SH-SY5Y (cell line): ENCODE measurements at regions not wholly inside any gene's neighbourhood (a gene's known extent, or its start where the extent isn't known, plus 50 kb on each side); places are given as distances from the start of the nearest gene placed in this dataset.
A peak's percentile ranks its signal among the peaks of the same experiment; 100 is the strongest.

ENCODE experiments used
- GATA2 ChIP-seq: IDR thresholded peaks from 2 replicates; pipeline ENCODE4 v1.6.1; 2011; ENCODE audit warnings: mild to moderate bottlenecking, low read depth, low read length
- GATA3 ChIP-seq: IDR thresholded peaks from 2 replicates; pipeline ENCODE4 v1.6.1; 2011; ENCODE audit warnings: low read depth, mild to moderate bottlenecking, low read length, moderate library complexity

DNA sequence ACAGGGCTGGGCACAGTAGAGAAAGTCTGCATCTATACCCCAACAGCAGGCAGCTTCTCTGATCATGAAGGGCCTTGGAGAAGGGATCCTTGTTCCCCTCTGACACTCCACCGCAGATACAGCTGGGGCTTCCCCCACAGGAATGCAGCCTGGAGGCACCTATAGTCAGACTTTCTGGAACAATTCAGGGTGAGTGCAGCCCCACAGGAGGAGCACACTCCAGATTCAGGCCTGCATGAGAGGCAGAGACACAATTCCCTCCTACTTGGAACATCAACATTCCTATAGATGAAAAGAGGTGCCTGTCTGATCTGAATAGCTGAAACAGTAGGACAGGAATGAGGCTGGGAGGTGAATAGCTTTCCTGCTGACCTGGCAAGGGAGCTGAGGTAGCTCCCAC is 1298.0 kb upstream of the CNTN5 start:
- TF ChIP-seq GATA3, result no peak
- no peak for TF ChIP-seq GATA2

DNA sequence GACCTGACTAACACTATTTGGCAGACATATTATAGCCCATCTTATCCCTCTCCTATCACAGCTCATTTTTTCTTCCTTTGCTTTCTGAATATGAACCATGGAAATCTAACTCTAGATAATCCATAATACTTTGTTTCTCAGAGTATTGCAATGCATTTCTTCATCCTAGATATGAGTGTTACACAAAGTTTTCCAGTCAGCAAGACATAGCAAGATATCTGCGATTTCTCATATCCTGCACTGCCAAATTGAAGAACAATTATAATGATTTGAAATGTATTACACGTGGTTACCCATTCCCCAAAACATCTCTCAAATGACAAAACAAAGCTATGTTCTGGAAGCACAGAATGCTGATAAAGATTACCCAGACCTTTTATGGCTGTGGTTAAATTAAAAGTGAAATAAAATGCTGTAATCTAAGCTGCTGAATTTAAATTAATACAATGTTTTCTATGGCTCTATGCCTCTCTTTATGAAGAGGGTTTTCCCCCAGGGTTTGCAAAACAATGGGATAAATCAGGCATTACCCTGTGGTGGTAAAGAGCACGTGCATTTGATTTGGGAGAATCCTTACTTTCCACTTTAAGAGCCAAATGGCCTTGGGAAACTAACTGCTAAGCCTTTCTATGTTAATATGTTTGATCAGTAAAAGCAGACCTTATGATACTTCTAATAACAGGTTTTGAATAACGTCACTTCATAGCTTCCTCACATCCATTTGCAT is 1291.0 kb upstream of the CNTN5 start:
- no peak for TF ChIP-seq GATA3
- no peak for TF ChIP-seq GATA2

GRCh38 chr11:97732011-97732632 is 1288.6 kb upstream of the CNTN5 start:
- TF ChIP-seq GATA2, result no peak
- TF ChIP-seq GATA3, result no peak

DNA sequence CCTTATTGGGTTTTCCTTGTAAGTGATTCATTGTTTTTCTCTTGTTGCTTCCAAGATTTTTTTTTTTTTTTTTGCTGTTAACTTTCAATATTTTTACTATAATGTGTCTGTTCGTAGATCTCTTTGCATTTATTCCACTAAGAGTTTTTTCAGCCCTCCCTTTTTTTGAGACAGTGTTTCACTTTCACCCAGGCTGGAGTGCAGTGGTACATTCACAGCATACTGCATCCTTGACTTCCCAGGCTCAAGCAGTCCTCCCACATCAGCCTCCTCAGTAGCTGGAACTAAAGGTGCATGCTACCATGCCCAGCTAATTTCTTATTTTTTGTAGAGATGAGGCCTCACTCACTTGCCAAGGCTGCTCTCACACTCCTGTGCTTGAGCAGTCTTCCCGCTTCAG is 1282.0 kb upstream of the CNTN5 start:
- TF ChIP-seq GATA2 (no peak), GATA3 (no peak)

GRCh38 chr11:97739932-97740800 is 1280.6 kb upstream of the CNTN5 start:
- TF ChIP-seq GATA2 (no peak; the same call in 1 of the 2 replicates), GATA3 (no peak)

DNA sequence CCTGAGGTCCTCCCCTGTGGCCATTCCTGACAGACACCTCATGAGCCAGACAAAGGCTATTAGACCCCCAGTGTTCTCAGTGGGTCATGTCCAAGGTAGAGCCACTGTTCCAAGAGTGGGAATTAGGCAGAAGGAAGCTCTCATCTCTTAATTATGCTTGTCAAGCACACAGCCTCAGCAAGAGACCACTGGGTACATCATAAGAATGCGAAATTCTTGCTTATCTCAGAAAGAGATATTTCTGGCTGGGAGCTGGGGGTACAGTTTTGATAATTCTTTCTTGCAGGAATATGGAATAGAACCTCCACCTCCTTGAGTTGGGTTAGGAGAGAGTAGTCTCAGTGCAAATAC is 1280.0 kb upstream of the CNTN5 start:
- TF ChIP-seq GATA3 (no peak), GATA2 (no peak)

DNA sequence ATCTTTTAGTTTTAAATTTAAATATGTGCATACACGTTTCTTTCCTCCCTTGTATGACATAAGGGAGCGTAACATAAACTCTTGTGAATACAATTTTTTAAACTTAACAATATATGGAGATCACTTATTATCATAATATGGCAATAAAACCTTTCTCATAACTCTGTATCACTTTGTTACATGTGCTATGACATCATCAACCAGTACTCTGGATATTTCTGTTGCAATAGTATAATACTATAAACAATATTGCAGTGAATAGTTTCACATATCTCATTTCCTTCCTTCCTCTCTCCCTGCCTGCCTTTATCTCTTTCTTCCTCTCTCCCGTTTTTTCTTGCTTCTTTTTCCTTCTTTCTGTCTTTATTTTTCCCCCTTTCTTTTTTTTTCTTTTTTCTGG is 1278.0 kb upstream of the CNTN5 start:
- no peak for TF ChIP-seq GATA3
- no peak for TF ChIP-seq GATA2

- TF ChIP-seq GATA3, result no peak
- TF ChIP-seq GATA2, result no peak
These were observed 1277.5 kb upstream of the CNTN5 start for GRCh38 chr11:97743205-97743742.

DNA sequence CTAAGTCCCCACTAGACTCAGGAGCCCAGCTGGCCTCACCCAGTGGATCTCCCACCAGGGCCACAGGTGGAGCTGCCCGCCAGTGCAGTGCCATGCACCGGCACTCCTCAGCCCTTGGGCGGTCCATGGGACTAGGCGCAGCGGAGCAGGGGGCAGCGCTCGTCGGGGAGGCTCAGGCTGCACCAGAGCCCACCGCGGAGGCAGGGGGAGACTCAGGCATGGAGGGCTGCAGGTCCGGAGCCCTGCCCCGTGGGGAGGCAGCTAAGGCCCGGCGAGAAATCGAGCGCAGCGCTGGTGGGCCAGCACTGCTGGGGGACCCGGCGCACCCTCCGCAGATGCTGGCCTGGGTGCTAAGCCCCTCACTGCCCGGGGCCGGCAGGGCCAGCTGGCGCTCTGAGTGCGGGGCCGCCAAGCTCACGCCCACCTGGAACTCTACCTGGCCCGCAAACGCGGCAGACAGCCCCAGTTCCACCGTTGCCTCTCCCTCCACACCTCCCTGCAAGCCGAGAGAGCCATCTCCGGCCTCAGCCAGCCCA is 1275.2 kb upstream of the CNTN5 start:
- TF ChIP-seq GATA3 (no peak), GATA2 (no peak)

DNA sequence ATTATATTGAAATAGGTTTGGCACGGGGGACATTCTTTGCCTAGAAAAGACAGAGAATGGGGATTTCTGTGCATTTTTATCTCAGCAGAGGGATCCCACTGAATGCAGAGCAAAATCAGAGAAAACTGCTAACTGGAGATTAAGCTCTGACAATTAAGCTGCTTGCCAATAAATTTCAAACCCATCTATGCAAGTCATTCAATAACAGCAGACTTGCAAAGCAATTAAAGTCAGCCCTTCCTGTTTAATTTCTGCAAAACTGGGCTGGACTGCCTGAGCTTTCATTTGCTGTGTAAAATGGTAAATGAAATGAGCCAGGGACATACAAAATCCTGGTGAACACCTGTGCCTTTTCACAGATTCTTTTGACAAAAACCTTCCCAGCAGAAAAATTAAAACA is 1273.9 kb upstream of the CNTN5 start:
- TF ChIP-seq GATA3 (no peak), GATA2 (peak; percentile 54)

DNA sequence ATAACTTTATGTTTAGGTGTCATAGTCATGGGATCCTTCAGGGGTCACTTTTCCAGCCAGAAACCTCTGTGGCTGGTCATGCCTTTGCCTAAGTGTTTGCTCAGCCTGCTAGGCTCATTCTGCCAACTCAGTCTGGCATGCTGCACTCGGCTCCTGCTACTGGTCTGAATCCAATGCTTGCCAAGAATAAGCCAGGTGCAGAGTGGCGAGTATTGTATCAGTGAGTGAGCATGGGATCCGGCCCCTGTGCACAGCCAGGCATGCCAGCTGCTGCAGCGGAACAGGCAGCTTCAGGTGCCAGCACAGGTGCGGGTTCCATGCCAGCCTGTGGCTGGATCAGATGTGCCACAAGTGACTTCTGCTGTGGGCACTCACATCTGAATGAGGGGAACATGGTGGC is 1269.3 kb upstream of the CNTN5 start:
- TF ChIP-seq GATA2 (no peak), GATA3 (no peak)

- TF ChIP-seq GATA3 (no peak), GATA2 (no peak)
These were observed 1268.8 kb upstream of the CNTN5 start for GRCh38 chr11:97751952-97752351.

DNA sequence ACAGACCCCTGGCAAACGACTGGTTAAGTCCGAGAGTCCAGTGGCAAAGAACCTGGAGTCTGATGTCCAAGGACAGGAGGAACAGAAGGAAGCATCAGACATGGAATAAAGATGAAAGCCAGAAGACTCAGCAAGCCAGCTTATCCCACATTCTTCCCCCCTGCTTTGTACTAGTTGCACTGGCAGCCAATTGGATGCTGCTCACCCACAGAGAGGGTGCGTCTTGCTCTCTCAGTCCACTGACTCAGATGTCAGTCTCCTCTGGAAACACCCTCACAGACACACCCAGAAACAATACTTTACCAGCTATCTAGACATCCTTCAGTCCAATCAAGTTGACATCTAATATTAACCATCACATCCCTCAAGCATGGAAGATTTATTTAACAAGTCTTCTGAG is 1265.8 kb upstream of the CNTN5 start:
- TF ChIP-seq GATA3 (no peak), GATA2 (no peak)

GRCh38 chr11:97756571-97757335 is 1264.0 kb upstream of the CNTN5 start:
- TF ChIP-seq GATA2, result no peak
